Esophagus muscularis mucosa (tissue), 3 donors: ENCODE measurements at regions not wholly inside any gene's neighbourhood (a gene's known extent, or its start where the extent isn't known, plus 50 kb on each side); places are given as distances from the start of the nearest gene placed in this dataset.

Experiments used
- CTCF ChIP-seq, 3 experiments: fragments of 200-600 bp in 2 of 3; fragments of 450-650 bp in 1 of 3; sonication (generic) in 2 of 3; IDR thresholded peaks; one replicate each; pipeline ENCODE4 v1.5.1; 2017 to 2019; ENCODE audit warnings: antibody characterized with exemption in 3 of 3, mild to moderate bottlenecking in 2 of 3, moderate library complexity in 1 of 3
- POLR2A ChIP-seq: fragments of 450-650 bp; IDR thresholded peaks from one replicate; pipeline ENCODE4 v1.6.1; 2017; ENCODE audit warnings: antibody characterized with exemption, moderate library complexity, mild to moderate bottlenecking, low read depth
- POLR2AphosphoS5 ChIP-seq, 2 donors: sonication (generic); formaldehyde crosslinking; IDR thresholded peaks; one replicate each; pipeline ENCODE4 v1.6.1; 2017; ENCODE audit warnings: antibody characterized with exemption in 2 of 2

GRCh38 chr2:150075831-150076230 lies 411.6 kb downstream of the RND3 start:
- TF ChIP-seq CTCF (IDR thresholded peaks at IDR 0.05) (no peak), POLR2A (no peak), POLR2AphosphoS5 (IDR thresholded peaks at IDR 0.05) (no peak)
